C4-2B (cell line): ENCODE measurements at regions not wholly inside any gene's neighbourhood (a gene's known extent, or its start where the extent isn't known, plus 50 kb on each side); places are given as distances from the start of the nearest gene placed in this dataset.
"Not testable (repeated sequence)": the region's sequence is repeated elsewhere in the genome, so short reads cannot be mapped to it uniquely, and the experiment has no call there.

Experiments used
- ZFX ChIP-seq: fragments of 450-650 bp; IDR thresholded peaks from 2 replicates; pipeline ENCODE4 v1.6.1; 2017
- TF ChIP-seq, protein P1 (sequence below): fragments of 450-650 bp; conservative IDR thresholded peaks from 2 replicates; pipeline ENCODE4 v1.5.1; 2017; ENCODE audit warnings: mild to moderate bottlenecking

DNA sequence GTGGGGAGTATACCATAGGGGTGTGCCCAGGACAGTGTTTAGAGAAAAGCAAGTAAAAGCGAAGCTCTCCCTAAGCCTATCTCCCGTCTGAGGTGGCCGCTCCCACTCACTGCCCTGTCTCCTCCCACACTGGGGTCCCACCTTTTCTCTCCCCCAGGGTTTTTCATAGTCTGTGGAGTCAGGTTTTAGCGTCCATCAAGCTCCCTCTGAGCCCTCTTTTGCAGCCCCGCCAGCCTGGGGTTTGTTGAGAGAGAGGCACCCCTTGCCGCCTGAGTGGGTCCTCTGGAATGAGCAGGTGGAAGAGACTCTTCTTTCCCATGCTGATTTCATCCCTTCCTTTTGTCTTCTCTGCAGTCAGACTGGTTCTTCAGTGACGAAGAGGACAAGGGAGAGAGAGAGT is 248.7 kb upstream of the TP53TG3C start:
- TF ChIP-seq, protein P1, sequence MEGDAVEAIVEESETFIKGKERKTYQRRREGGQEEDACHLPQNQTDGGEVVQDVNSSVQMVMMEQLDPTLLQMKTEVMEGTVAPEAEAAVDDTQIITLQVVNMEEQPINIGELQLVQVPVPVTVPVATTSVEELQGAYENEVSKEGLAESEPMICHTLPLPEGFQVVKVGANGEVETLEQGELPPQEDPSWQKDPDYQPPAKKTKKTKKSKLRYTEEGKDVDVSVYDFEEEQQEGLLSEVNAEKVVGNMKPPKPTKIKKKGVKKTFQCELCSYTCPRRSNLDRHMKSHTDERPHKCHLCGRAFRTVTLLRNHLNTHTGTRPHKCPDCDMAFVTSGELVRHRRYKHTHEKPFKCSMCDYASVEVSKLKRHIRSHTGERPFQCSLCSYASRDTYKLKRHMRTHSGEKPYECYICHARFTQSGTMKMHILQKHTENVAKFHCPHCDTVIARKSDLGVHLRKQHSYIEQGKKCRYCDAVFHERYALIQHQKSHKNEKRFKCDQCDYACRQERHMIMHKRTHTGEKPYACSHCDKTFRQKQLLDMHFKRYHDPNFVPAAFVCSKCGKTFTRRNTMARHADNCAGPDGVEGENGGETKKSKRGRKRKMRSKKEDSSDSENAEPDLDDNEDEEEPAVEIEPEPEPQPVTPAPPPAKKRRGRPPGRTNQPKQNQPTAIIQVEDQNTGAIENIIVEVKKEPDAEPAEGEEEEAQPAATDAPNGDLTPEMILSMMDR: not testable (repeated sequence)
- TF ChIP-seq ZFX: not testable (repeated sequence)
